ENCODE measurements at regions not wholly inside any gene's neighbourhood (a gene's known extent, or its start where the extent isn't known, plus 50 kb on each side); places are given as distances from the start of the nearest gene placed in this dataset.

- peak; percentile 44; the same call in 1 of the 2 replicates for TF ChIP-seq ATF2 (IDR thresholded peaks at IDR 0.05; ENCODE audit: low read length)
- TF ChIP-seq EED (IDR thresholded peaks at IDR 0.05; ENCODE audit: low read depth): peak; percentile 70
- peak; percentile 89 for TF ChIP-seq MEF2B (IDR thresholded peaks at IDR 0.05; ENCODE audit: partially characterized antibody, poor library complexity, severe bottlenecking)
- no peak for TF ChIP-seq SMAD5 (IDR thresholded peaks at IDR 0.05; ENCODE audit: low read depth)
- TF ChIP-seq NFIC (IDR thresholded peaks at IDR 0.05; ENCODE audit: low read depth, low read length): peak; percentile 61
- TF ChIP-seq STAT1 (conservative IDR thresholded peaks at IDR 0.05): no peak
- no peak for TF ChIP-seq SMC3 (IDR thresholded peaks at IDR 0.05; ENCODE audit: borderline replicate concordance, low read length)
- peak; percentile 26 for TF ChIP-seq BCL11A (IDR thresholded peaks at IDR 0.05; ENCODE audit: low read depth, low read length)
- no peak for TF ChIP-seq CBX3 (IDR thresholded peaks at IDR 0.05; ENCODE audit: borderline replicate concordance, low read depth)
- TF ChIP-seq, protein P1, sequence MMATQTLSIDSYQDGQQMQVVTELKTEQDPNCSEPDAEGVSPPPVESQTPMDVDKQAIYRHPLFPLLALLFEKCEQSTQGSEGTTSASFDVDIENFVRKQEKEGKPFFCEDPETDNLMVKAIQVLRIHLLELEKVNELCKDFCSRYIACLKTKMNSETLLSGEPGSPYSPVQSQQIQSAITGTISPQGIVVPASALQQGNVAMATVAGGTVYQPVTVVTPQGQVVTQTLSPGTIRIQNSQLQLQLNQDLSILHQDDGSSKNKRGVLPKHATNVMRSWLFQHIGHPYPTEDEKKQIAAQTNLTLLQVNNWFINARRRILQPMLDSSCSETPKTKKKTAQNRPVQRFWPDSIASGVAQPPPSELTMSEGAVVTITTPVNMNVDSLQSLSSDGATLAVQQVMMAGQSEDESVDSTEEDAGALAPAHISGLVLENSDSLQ (IDR thresholded peaks at IDR 0.05): peak; percentile 66
Observed at GRCh38 chr6:15776458-15776980, 113.7 kb upstream of the DTNBP1 start (continued).

GRCh38 chr6:15775741-15776140, 112.9 kb upstream of the DTNBP1 start:
- intact Hi-C loops (cut with micrococcal nuclease; ENCODE audit: unreplicated experiment): loop anchor here (2.0 to 10.0 kb wide), 3 partner anchors 102 to 189 kb away; no protein-coding TSS in a partner anchor
- DNase-seq (ENCODE audit: low read depth, low spot score) (no peak), ATAC-seq (no peak), FAIRE-seq (no peak)
- BruUV-seq (replicated peaks): no TSS peak
- TF ChIP-seq, protein P2, sequence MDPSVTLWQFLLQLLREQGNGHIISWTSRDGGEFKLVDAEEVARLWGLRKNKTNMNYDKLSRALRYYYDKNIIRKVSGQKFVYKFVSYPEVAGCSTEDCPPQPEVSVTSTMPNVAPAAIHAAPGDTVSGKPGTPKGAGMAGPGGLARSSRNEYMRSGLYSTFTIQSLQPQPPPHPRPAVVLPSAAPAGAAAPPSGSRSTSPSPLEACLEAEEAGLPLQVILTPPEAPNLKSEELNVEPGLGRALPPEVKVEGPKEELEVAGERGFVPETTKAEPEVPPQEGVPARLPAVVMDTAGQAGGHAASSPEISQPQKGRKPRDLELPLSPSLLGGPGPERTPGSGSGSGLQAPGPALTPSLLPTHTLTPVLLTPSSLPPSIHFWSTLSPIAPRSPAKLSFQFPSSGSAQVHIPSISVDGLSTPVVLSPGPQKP (IDR thresholded peaks at IDR 0.05; ENCODE audit: low read depth, low read length): no peak
- 0 out of 2 replicates have a peak, but pooled peaks have one; percentile 18 for TF ChIP-seq MLLT1 (IDR thresholded peaks at IDR 0.05)
- Histone ChIP-seq H3K9ac (ENCODE audit: control insufficient read depth, insufficient read depth, low read length) (no peak overlapping the region), H4K20me1 (ENCODE audit: control insufficient read depth, insufficient read depth) (no peaks in the 10 kb centered on the region), H3K9me3 (replicated peaks; ENCODE audit: control insufficient read depth, insufficient read depth, low read length) (no peaks in the 10 kb centered on the region), H3K36me3 (ENCODE audit: control insufficient read depth in 2 of 2, insufficient read depth in 2 of 2, low read length in 1 of 2) (no peaks in the 10 kb centered on the region), H2AFZ (ENCODE audit: control insufficient read depth, low read depth, low read length) (no peak overlapping the region), H3K4me2 (ENCODE audit: control insufficient read depth, insufficient read depth) (no peak overlapping the region), H3K4me3 (no peak overlapping the region), H3K4me1 (ENCODE audit: control insufficient read depth, insufficient read depth, low read length) (peaks cover 9% of the 10 kb centered on the region), H3K27ac (ENCODE audit: control insufficient read depth, insufficient read depth) (no peak overlapping the region), H3K79me2 (ENCODE audit: control insufficient read depth, insufficient read depth, low read length) (no peaks in the 10 kb centered on the region), H3K27me3 (replicated peaks in 1 of 2; ENCODE audit: control insufficient read depth in 2 of 2, insufficient read depth in 2 of 2, low read length in 1 of 2) (no peaks in the 10 kb centered on the region)
- ChIA-PET POLR2A (interaction anchor here (0.5 to 3.1 kb wide), 18 partner anchors 40 to 353 kb away, joined by 3 to 25 read pairs (median 4); partner anchors contain the start of gene MYLIP), SMC1A (ENCODE audit: uncharacterized antibody, unreplicated experiment) (interaction anchor here (0.7 to 10.2 kb wide), 38 partner anchors 12 to 408 kb away, joined by 3 to 198 read pairs (median 6); partner anchors contain the start of gene MYLIP), RAD21 (ENCODE audit: unreplicated experiment) (interaction anchor here (0.7 to 10.9 kb wide), 45 partner anchors 8 to 430 kb away, joined by 3 to 130 read pairs (median 5); partner anchors contain the start of gene MYLIP), CTCF (interaction anchor here (0.9 to 6.0 kb wide), 13 partner anchors 15 to 407 kb away, joined by 3 to 28 read pairs (median 4); partner anchors contain the start of gene MYLIP)
- 72% methylated on average over 5 of the region's 5 CpGs for WGBS (ENCODE audit: insufficient coverage, insufficient replicate concordance, low lambda C conversion rate, missing lambda C conversion rate)
- in situ Hi-C loops (cut with MboI): no loop called here

All from GM12878 (cell line).